Esophagus squamous epithelium (tissue), 4 donors: ENCODE measurements at regions not wholly inside any gene's neighbourhood (a gene's known extent, or its start where the extent isn't known, plus 50 kb on each side); places are given as distances from the start of the nearest gene placed in this dataset.

Experiments
- POLR2A ChIP-seq, 4 donors: fragments of 450-650 bp; IDR thresholded peaks; one replicate each; pipeline ENCODE4 v1.6.1; 2017; ENCODE audit warnings: antibody characterized with exemption in 4 of 4, mild to moderate bottlenecking in 4 of 4, moderate library complexity in 3 of 4
- TF ChIP-seq, protein P1 (sequence below), 6 experiments: fragments of 450-650 bp in 4 of 6; fragments of 200-600 bp in 2 of 6; sonication (generic) in 2 of 6; IDR thresholded peaks; one replicate each; pipeline ENCODE4 v1.5.1; 2016 to 2019; ENCODE audit warnings: antibody characterized with exemption in 6 of 6, mild to moderate bottlenecking in 4 of 6, moderate library complexity in 4 of 6

DNA sequence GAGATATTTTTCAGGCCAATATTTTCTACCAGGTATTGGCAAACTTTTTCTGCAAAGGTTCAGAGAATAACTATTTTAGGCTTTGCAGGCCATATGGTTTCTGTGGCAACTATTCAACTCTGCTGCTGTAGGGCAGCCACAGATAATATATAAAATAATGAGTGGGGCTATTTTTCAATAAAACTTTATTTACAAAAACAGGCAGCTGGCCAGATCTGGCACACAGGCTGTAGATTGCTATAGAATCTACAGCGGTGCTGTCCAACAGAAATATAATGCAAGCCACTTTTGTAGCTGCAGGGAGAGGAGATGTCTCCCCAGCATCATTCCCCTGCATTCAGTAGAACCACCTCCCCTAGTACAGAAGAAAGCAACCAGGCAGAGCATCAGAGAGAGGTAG, 97.6 kb upstream of the BCOR start:
- TF ChIP-seq, protein P1, sequence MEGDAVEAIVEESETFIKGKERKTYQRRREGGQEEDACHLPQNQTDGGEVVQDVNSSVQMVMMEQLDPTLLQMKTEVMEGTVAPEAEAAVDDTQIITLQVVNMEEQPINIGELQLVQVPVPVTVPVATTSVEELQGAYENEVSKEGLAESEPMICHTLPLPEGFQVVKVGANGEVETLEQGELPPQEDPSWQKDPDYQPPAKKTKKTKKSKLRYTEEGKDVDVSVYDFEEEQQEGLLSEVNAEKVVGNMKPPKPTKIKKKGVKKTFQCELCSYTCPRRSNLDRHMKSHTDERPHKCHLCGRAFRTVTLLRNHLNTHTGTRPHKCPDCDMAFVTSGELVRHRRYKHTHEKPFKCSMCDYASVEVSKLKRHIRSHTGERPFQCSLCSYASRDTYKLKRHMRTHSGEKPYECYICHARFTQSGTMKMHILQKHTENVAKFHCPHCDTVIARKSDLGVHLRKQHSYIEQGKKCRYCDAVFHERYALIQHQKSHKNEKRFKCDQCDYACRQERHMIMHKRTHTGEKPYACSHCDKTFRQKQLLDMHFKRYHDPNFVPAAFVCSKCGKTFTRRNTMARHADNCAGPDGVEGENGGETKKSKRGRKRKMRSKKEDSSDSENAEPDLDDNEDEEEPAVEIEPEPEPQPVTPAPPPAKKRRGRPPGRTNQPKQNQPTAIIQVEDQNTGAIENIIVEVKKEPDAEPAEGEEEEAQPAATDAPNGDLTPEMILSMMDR (IDR thresholded peaks at IDR 0.05), result no peak
- TF ChIP-seq POLR2A (IDR thresholded peaks at IDR 0.05), result no peak
